ENCODE measurements at regions not wholly inside any gene's neighbourhood (a gene's known extent, or its start where the extent isn't known, plus 50 kb on each side); places are given as distances from the start of the nearest gene placed in this dataset.

- intact Hi-C loops (cut with DNase I) = no loop called here
- no peaks in the 10 kb centered on the region for H3K27me3 ChIP-seq
- no peak for TF ChIP-seq POLR2A (IDR thresholded peaks at IDR 0.05)
- no peak for TF ChIP-seq POLR2AphosphoS5 (IDR thresholded peaks at IDR 0.05; ENCODE audit: insufficient read depth in 1 of 2, low read depth in 1 of 2)
- TF ChIP-seq CTCF (IDR thresholded peaks at IDR 0.05) = no peak
- H3K36me3 ChIP-seq = no peaks in the 10 kb centered on the region
- H3K9me3 ChIP-seq = no peaks in the 10 kb centered on the region
- H3K4me1 ChIP-seq = no peaks in the 10 kb centered on the region
- DNase-seq (ENCODE audit: extremely low spot score in 2 of 2) = no peak
- no peak overlapping the region for H3K4me3 ChIP-seq
- no peak overlapping the region for H3K27ac ChIP-seq
Measured at GRCh38 chr2:155176345-155176744, 477.9 kb downstream of the KCNJ3 start.

GRCh38 chr2:155169317-155169716 is 470.8 kb downstream of the KCNJ3 start:
- no peaks in the 10 kb centered on the region for H3K27me3 ChIP-seq
- DNase-seq (ENCODE audit: extremely low spot score in 2 of 2) = no peak
- TF ChIP-seq POLR2AphosphoS5 (IDR thresholded peaks at IDR 0.05; ENCODE audit: insufficient read depth in 1 of 2, low read depth in 1 of 2) (no peak), CTCF (IDR thresholded peaks at IDR 0.05) (no peak), POLR2A (IDR thresholded peaks at IDR 0.05) (no peak)
- no peak overlapping the region for H3K27ac ChIP-seq
- H3K4me3 ChIP-seq = no peak overlapping the region
- H3K4me1 ChIP-seq = no peaks in the 10 kb centered on the region
- H3K36me3 ChIP-seq = no peaks in the 10 kb centered on the region
- no peaks in the 10 kb centered on the region for H3K9me3 ChIP-seq
- intact Hi-C loops (cut with DNase I) = no loop called here

GRCh38 chr2:155162494-155162893 is 464.0 kb downstream of the KCNJ3 start:
- Histone ChIP-seq H3K36me3 (no peaks in the 10 kb centered on the region), H3K27ac (no peak overlapping the region), H3K27me3 (no peaks in the 10 kb centered on the region), H3K9me3 (no peaks in the 10 kb centered on the region), H3K4me3 (no peak overlapping the region), H3K4me1 (no peaks in the 10 kb centered on the region)
- TF ChIP-seq POLR2AphosphoS5 (IDR thresholded peaks at IDR 0.05; ENCODE audit: insufficient read depth in 1 of 2, low read depth in 1 of 2) (no peak), CTCF (IDR thresholded peaks at IDR 0.05) (no peak), POLR2A (IDR thresholded peaks at IDR 0.05) (no peak)
- no peak for DNase-seq (ENCODE audit: extremely low spot score in 2 of 2)
- intact Hi-C loops (cut with DNase I) = no loop called here

DNA sequence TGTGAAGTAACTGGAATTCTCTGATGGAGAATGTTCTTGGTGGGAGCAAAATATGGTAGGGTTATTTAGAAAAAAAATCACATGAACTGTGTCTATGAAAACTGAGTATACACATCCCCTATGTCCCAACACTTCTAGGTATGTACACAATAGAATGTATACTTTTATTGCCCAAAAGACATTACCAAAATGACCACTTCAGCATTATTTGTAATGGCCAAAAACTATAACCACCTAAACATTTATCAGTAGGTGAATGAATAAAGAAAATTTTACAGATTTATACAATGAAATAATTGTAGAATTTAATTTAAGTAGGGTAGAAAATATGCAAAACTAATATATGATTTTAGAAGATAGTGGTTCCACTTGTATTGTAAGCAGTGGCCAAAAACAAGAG is 462.8 kb downstream of the KCNJ3 start:
- TF ChIP-seq CTCF (IDR thresholded peaks at IDR 0.05) = no peak
- TF ChIP-seq POLR2AphosphoS5 (IDR thresholded peaks at IDR 0.05; ENCODE audit: insufficient read depth in 1 of 2, low read depth in 1 of 2) = no peak
- TF ChIP-seq POLR2A (IDR thresholded peaks at IDR 0.05) = no peak
- H3K27me3 ChIP-seq = no peaks in the 10 kb centered on the region
- no peak overlapping the region for H3K4me3 ChIP-seq
- intact Hi-C loops (cut with DNase I) = no loop called here
- H3K36me3 ChIP-seq = no peaks in the 10 kb centered on the region
- H3K9me3 ChIP-seq = no peaks in the 10 kb centered on the region
- no peak overlapping the region for H3K27ac ChIP-seq
- no peaks in the 10 kb centered on the region for H3K4me1 ChIP-seq
- no peak for DNase-seq (ENCODE audit: extremely low spot score in 2 of 2)

- Histone ChIP-seq H3K4me1 (no peaks in the 10 kb centered on the region), H3K36me3 (no peaks in the 10 kb centered on the region), H3K4me3 (no peak overlapping the region), H3K27me3 (no peaks in the 10 kb centered on the region), H3K27ac (no peak overlapping the region), H3K9me3 (no peaks in the 10 kb centered on the region)
- intact Hi-C loops (cut with DNase I) = no loop called here
- TF ChIP-seq POLR2A (IDR thresholded peaks at IDR 0.05) (no peak), CTCF (IDR thresholded peaks at IDR 0.05) (no peak), POLR2AphosphoS5 (IDR thresholded peaks at IDR 0.05; ENCODE audit: insufficient read depth in 1 of 2, low read depth in 1 of 2) (no peak)
- no peak for DNase-seq (ENCODE audit: extremely low spot score in 2 of 2)
Measured at GRCh38 chr2:155157711-155158110, 459.2 kb downstream of the KCNJ3 start.
